Vagina (tissue), 2 donors: ENCODE measurements at regions not wholly inside any gene's neighbourhood (a gene's known extent, or its start where the extent isn't known, plus 50 kb on each side); places are given as distances from the start of the nearest gene placed in this dataset.

Source experiments
- DNase-seq, 2 donors: peaks; one replicate each; pipeline ENCODE4 v3.0.0-alpha.2; 2017; ENCODE audit errors: extremely low spot score in 2 of 2
- H3K27ac ChIP-seq: fragments of 200-600 bp; sonication (generic); one replicate; pipeline ENCODE4 v1.5.1; 2019
- H3K27me3 ChIP-seq: fragments of 200-600 bp; sonication (generic); one replicate; pipeline ENCODE4 v1.5.1; 2019
- H3K36me3 ChIP-seq, 2 donors: fragments of 200-600 bp; sonication (generic); one replicate each; pipeline ENCODE4 v1.5.1; 2017 to 2019
- H3K4me1 ChIP-seq: fragments of 200-600 bp; sonication (generic); one replicate; pipeline ENCODE4 v1.5.1; 2019
- H3K4me3 ChIP-seq, 2 donors: fragments of 200-600 bp; sonication (generic); 1 replicate in 1 of 2; 2 replicates in 1 of 2; pipeline ENCODE4 v1.5.1; 2016 to 2019
- H3K9me3 ChIP-seq: fragments of 200-600 bp; sonication (generic); one replicate; pipeline ENCODE4 v1.5.1; 2019
- POLR2A ChIP-seq, 2 donors: fragments of 450-650 bp; IDR thresholded peaks; one replicate each; pipeline ENCODE4 v1.6.1; 2017; ENCODE audit warnings: antibody characterized with exemption in 2 of 2, mild to moderate bottlenecking in 2 of 2, moderate library complexity in 2 of 2
- POLR2AphosphoS5 ChIP-seq, 2 donors: sonication (generic); formaldehyde crosslinking; IDR thresholded peaks; one replicate each; pipeline ENCODE4 v1.9.0; 2017; ENCODE audit warnings: antibody characterized with exemption in 2 of 2, mild to moderate bottlenecking in 2 of 2, low read depth in 1 of 2; ENCODE audit not compliant: insufficient read depth in 1 of 2
- intact Hi-C: fragments of 100-400 bp; cut with DNase I; formaldehyde crosslinking; loops from one replicate; pipeline ENCODE4 v1.15.1; 2023
- TF ChIP-seq, protein P1 (sequence below), 3 experiments: fragments of 450-650 bp in 2 of 3; fragments of 200-600 bp in 1 of 3; sonication (generic) in 1 of 3; IDR thresholded peaks; one replicate each; pipeline ENCODE4 v1.5.1; 2017 to 2019; ENCODE audit warnings: antibody characterized with exemption in 3 of 3, mild to moderate bottlenecking in 2 of 3, moderate library complexity in 2 of 3

DNA sequence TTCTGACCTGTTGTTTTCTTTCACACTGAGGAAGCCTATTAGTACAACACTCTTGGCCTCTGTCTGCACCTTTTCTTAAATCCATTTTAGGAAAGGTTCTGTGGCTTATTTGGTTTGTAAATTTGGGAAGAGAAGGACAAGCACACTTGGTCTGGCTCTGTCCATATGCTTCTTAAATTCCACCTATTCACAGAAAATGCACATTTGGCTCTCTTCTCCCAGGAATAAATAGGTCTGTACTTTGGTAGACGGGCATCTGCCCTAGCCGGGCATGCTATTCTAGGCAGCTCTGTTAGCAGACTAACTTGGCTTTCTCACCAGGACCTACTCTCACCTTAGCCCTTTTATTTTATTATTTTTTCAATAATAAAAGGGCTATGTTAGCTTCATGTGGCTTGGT lies 1211.8 kb upstream of the SLC39A10 start:
- DNase-seq: no peak
- no peaks in the 10 kb centered on the region for H3K27me3 ChIP-seq
- H3K4me3 ChIP-seq: no peak overlapping the region
- intact Hi-C loops: no loop called here
- H3K36me3 ChIP-seq: no peaks in the 10 kb centered on the region
- TF ChIP-seq, protein P1, sequence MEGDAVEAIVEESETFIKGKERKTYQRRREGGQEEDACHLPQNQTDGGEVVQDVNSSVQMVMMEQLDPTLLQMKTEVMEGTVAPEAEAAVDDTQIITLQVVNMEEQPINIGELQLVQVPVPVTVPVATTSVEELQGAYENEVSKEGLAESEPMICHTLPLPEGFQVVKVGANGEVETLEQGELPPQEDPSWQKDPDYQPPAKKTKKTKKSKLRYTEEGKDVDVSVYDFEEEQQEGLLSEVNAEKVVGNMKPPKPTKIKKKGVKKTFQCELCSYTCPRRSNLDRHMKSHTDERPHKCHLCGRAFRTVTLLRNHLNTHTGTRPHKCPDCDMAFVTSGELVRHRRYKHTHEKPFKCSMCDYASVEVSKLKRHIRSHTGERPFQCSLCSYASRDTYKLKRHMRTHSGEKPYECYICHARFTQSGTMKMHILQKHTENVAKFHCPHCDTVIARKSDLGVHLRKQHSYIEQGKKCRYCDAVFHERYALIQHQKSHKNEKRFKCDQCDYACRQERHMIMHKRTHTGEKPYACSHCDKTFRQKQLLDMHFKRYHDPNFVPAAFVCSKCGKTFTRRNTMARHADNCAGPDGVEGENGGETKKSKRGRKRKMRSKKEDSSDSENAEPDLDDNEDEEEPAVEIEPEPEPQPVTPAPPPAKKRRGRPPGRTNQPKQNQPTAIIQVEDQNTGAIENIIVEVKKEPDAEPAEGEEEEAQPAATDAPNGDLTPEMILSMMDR (IDR thresholded peaks at IDR 0.05): no peak
- TF ChIP-seq POLR2AphosphoS5 (IDR thresholded peaks at IDR 0.05; ENCODE audit: insufficient read depth in 1 of 2, low read depth in 1 of 2) (no peak), POLR2A (IDR thresholded peaks at IDR 0.05) (no peak)
- H3K27ac ChIP-seq: no peak overlapping the region
- no peaks in the 10 kb centered on the region for H3K4me1 ChIP-seq
- no peaks in the 10 kb centered on the region for H3K9me3 ChIP-seq

DNA sequence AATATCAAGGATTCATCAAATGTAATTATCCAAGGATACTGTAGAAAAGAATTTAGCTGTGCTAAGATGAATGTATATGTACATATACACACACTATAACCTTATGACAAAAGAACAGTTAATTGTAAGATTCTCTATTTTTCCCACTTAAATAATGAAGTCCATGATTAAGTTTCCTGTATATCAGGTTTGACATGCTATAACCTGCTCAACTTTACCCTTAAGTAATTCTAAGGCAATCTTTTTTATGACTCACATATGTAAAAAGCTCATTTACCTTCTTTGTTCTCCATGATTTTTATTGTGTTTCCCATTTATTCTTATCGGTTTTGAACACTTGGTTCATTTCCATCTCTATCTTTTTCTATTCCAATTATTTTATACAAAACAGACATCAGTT lies 1213.1 kb upstream of the SLC39A10 start:
- Histone ChIP-seq H3K4me3 (no peak overlapping the region), H3K27ac (no peak overlapping the region), H3K36me3 (no peaks in the 10 kb centered on the region), H3K9me3 (no peaks in the 10 kb centered on the region), H3K4me1 (no peaks in the 10 kb centered on the region), H3K27me3 (no peaks in the 10 kb centered on the region)
- intact Hi-C loops: no loop called here
- TF ChIP-seq, protein P1 (IDR thresholded peaks at IDR 0.05): no peak
- no peak for TF ChIP-seq POLR2A (IDR thresholded peaks at IDR 0.05)
- no peak for TF ChIP-seq POLR2AphosphoS5 (IDR thresholded peaks at IDR 0.05; ENCODE audit: insufficient read depth in 1 of 2, low read depth in 1 of 2)
- DNase-seq: no peak

DNA sequence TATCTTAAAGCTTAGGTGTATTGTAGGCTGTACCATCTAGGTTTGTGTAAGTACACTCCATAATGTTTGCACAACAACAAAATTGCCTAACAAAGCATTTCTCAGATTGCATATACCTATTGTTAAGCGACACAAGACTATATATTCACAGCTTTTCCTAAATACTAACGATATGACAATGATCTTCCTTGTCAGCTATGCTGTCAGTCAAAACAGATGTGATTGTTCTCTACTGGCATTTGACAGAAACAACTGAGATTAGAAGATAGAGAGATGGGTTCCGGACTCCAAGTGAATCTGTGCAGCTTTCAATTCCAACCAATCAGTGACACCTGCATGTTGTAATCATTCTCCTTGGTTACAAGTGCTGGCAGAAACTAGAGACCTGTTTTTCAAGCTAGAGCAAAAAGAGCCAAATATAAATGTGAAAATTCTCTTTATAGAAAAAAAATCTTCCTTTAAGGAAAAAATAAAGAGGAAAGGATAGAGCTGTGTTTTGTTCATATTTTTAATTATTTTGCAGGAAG lies 1232.3 kb upstream of the SLC39A10 start:
- no peaks in the 10 kb centered on the region for H3K9me3 ChIP-seq
- intact Hi-C loops: no loop called here
- H3K27me3 ChIP-seq: no peaks in the 10 kb centered on the region

DNA sequence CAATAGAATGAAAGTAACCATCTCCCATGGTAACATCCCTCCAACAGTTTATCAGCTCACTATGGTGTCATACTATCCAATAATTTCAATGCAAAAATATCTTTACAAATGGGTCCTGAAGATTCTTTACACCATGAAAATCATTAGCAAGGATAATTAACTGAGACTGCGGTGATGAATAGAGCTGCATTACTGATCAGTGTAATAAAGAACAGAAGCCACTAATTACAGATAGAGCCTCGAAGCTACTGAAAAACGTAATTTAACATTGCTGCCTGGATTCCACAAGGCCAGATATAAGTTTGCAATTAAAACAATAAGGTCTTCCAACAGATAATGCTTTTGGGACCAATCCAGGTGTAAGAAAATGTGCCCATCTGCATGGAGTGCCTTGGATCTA lies 1245.8 kb upstream of the SLC39A10 start:
- DNase-seq: no peak
- Histone ChIP-seq H3K4me3 (no peak overlapping the region), H3K27ac (no peak overlapping the region), H3K27me3 (no peaks in the 10 kb centered on the region), H3K36me3 (no peaks in the 10 kb centered on the region), H3K4me1 (no peaks in the 10 kb centered on the region), H3K9me3 (no peaks in the 10 kb centered on the region)
- TF ChIP-seq POLR2AphosphoS5 (IDR thresholded peaks at IDR 0.05; ENCODE audit: insufficient read depth in 1 of 2, low read depth in 1 of 2): no peak
- TF ChIP-seq, protein P1 (IDR thresholded peaks at IDR 0.05): no peak
- no peak for TF ChIP-seq POLR2A (IDR thresholded peaks at IDR 0.05)
- intact Hi-C loops: no loop called here

More for the DNA sequence above, 1232.3 kb upstream of the SLC39A10 start:
- Histone ChIP-seq H3K4me3 (no peak overlapping the region), H3K4me1 (no peaks in the 10 kb centered on the region), H3K36me3 (no peaks in the 10 kb centered on the region), H3K27ac (no peak overlapping the region)
- no peak for DNase-seq
- TF ChIP-seq POLR2A (IDR thresholded peaks at IDR 0.05) (no peak), POLR2AphosphoS5 (IDR thresholded peaks at IDR 0.05; ENCODE audit: insufficient read depth in 1 of 2, low read depth in 1 of 2) (no peak)
- TF ChIP-seq, protein P1 (IDR thresholded peaks at IDR 0.05): no peak

DNA sequence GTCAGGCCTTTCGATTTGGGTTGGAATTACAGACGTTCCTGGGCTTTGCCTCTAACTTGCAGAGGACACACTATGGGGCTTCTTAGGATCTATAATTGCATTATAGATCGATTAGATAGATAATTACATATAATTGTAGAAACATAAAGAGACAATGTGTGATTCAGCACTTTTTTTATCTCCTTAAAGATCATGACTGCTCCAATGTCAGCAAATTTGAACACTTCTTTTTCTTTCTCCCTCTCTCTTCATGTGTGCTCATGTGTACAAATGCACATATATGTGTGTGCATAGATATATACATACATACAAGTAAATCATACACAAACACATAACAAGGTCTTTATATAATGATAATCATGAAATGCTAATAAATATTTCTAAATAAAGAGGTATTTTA lies 1261.2 kb upstream of the SLC39A10 start:
- no peaks in the 10 kb centered on the region for H3K36me3 ChIP-seq
- TF ChIP-seq, protein P1 (IDR thresholded peaks at IDR 0.05): no peak
- TF ChIP-seq POLR2AphosphoS5 (IDR thresholded peaks at IDR 0.05; ENCODE audit: insufficient read depth in 1 of 2, low read depth in 1 of 2) (no peak), POLR2A (IDR thresholded peaks at IDR 0.05) (no peak)
- no peaks in the 10 kb centered on the region for H3K9me3 ChIP-seq
- H3K4me1 ChIP-seq: no peaks in the 10 kb centered on the region
- no peak for DNase-seq
- no peak overlapping the region for H3K27ac ChIP-seq
- intact Hi-C loops: no loop called here
- H3K4me3 ChIP-seq: no peak overlapping the region
- no peaks in the 10 kb centered on the region for H3K27me3 ChIP-seq
